ENCODE measurements at regions not wholly inside any gene's neighbourhood (a gene's known extent, or its start where the extent isn't known, plus 50 kb on each side); places are given as distances from the start of the nearest gene placed in this dataset.

DNA sequence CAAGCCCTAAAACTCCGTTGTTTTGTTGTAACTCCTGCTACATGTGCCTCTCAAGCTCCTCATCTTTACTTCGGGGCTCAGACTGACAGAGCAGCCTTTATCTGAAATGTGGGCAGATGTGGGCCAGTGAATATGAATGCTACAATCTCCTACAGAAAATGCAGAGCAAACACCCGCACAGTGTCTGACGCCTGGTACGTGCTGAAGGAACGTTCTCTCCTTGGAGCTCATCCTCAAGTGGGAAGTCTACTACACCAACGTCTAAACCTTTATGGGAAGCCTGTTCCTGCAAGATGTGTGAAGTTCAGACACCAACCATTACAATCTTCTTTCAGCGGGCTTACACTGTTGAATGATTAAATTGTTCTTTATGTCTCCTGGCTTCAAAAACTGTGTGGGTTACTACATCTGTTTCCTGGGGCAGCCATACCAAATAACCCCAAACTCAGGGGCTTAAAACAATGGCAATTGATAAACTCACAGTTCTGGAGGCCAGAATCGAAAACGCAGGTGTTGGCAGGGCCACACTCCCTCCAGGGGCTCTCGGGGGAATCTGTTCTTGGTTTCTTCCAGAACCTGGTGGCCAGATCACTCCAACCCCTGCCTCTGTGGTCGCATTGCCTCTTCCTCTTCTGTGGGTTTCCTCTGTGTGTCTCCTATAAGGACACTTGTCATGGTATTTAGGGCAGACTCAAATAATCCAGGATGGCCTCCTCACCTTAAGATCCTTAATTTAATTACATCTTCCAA lies 179.7 kb upstream of the PLXNC1 start:
- CTCF ChIA-PET: interaction anchor here (0.6 to 1.5 kb wide), 2 partner anchors 9 to 134 kb away, joined by 4 to 5 read pairs; no protein-coding TSS in a partner anchor
- no peak for DNase-seq
- Mint-ChIP-seq H3K4me1 (peaks cover 26% of the 10 kb centered on the region), H3K9me3 (peaks cover 5% of the 10 kb centered on the region), H3K4me3 (no peak overlapping the region), H3K27ac (peak overlapping the region; percentile 29), H3K27me3 (peaks cover 15% of the 10 kb centered on the region), H3K36me3 (no peaks in the 10 kb centered on the region)

GRCh38 chr12:93970900-93971688 lies 177.3 kb upstream of the PLXNC1 start:
- Mint-ChIP-seq H3K4me3 (no peak overlapping the region), H3K27me3 (peaks cover 24% of the 10 kb centered on the region), H3K36me3 (no peaks in the 10 kb centered on the region), H3K9me3 (peaks cover 5% of the 10 kb centered on the region), H3K27ac (no peak overlapping the region), H3K4me1 (peaks cover 26% of the 10 kb centered on the region)
- DNase-seq: no peak
- CTCF ChIA-PET: interaction anchor here (0.6 to 1.5 kb wide), 3 partner anchors 204 to 983 kb away, joined by 3 to 4 read pairs (median 3); no protein-coding TSS in a partner anchor

GRCh38 chr12:93972411-93973208 lies 175.8 kb upstream of the PLXNC1 start:
- Mint-ChIP-seq H3K36me3 (peaks cover 1% of the 10 kb centered on the region), H3K27ac (no peak overlapping the region), H3K4me3 (no peak overlapping the region), H3K4me1 (peaks cover 23% of the 10 kb centered on the region), H3K9me3 (peaks cover 6% of the 10 kb centered on the region), H3K27me3 (peaks cover 21% of the 10 kb centered on the region)
- DNase-seq: no peak
- CTCF ChIA-PET: interaction anchor here (1.1 to 1.6 kb wide), 3 partner anchors 10 to 205 kb away, joined by 4 read pairs; no protein-coding TSS in a partner anchor

DNA sequence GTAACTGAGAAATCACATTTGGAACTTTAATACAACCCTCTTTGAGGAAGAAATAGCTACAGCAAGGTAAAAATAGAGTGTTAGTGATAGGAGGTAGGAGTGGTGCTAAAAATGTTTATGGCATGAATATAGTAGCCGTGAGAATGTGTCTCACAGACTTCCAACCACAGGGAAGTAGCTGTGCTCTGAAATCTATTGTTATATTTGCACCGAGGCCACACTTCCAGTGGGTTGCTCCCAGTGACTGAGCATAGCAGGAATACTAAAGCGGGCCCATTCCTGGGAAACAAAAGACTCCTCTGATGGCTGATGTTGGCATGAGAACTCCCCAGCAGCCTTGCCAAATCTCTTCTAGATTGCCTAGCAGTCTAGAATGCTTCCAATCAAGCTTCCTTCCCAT lies 174.1 kb upstream of the PLXNC1 start:
- H3K27me3 Mint-ChIP-seq: peaks cover 17% of the 10 kb centered on the region
- CTCF ChIA-PET: interaction anchor here (0.6 to 1.6 kb wide), 4 partner anchors 9 to 462 kb away, joined by 3 to 7 read pairs (median 5); no protein-coding TSS in a partner anchor
- no peak for DNase-seq
- H3K4me3 Mint-ChIP-seq: no peak overlapping the region
- H3K4me1 Mint-ChIP-seq: peaks cover 21% of the 10 kb centered on the region
- no peak overlapping the region for H3K27ac Mint-ChIP-seq
- H3K9me3 Mint-ChIP-seq: peaks cover 6% of the 10 kb centered on the region
- peaks cover 4% of the 10 kb centered on the region for H3K36me3 Mint-ChIP-seq

DNA sequence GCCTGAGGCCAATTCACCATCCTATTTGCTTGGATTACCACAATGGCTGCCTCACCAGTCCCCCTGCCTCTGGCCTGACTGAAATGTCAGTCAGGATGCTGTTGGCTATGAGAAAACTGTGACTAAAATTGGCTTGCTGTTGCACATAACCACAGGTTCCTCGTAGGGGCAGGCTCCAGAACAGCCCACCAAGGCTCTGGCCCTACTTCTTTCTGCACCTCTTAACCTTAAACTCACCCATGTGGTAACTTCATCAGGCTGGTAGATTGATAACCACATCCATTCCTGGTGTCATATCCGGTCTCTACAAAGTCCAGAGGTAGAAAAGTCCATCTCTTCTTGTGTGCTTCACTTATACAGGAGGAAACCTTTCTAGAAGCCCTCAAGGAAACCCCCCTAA lies 172.4 kb upstream of the PLXNC1 start:
- Mint-ChIP-seq H3K27me3 (peaks cover 14% of the 10 kb centered on the region), H3K9me3 (peaks cover 4% of the 10 kb centered on the region), H3K27ac (no peak overlapping the region), H3K4me1 (peaks cover 19% of the 10 kb centered on the region), H3K4me3 (no peak overlapping the region), H3K36me3 (peaks cover 4% of the 10 kb centered on the region)
- CTCF ChIA-PET: interaction anchor here (9.7 kb wide), 1 partner anchor 209 kb away, joined by 74 read pairs; no protein-coding TSS in a partner anchor
- no peak for DNase-seq

GRCh38 chr12:93977081-93977480 lies 171.3 kb upstream of the PLXNC1 start:
- peaks cover 26% of the 10 kb centered on the region for H3K4me1 Mint-ChIP-seq
- no peak overlapping the region for H3K27ac Mint-ChIP-seq
- peaks cover 17% of the 10 kb centered on the region for H3K27me3 Mint-ChIP-seq
- peaks cover 4% of the 10 kb centered on the region for H3K36me3 Mint-ChIP-seq
- CTCF ChIA-PET: interaction anchor here (1.1 to 10.4 kb wide), 3 partner anchors 125 to 408 kb away, joined by 4 to 135 read pairs (median 74); no protein-coding TSS in a partner anchor
- DNase-seq: no peak
- no peak overlapping the region for H3K4me3 Mint-ChIP-seq
- H3K9me3 Mint-ChIP-seq: peaks cover 1% of the 10 kb centered on the region

DNA sequence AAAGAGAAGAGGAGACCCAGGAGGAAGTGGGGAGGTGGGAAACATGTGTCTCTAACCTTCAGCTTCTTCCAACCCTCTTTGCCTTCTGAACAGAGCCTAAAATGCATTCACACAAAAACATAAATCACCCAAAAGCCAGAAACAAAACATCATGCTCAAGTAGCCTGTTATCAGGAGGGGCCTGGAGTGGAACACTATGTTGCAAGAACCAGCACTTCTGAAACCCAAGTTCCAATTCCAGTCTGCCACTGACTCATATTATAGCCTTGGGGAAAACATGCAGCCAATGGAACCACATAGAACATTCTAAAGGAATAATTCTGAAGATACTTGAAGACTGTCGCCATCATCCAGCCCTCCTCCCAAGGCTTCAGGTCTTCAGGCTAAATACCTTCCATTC lies 169.8 kb upstream of the PLXNC1 start:
- Mint-ChIP-seq H3K4me1 (peaks cover 41% of the 10 kb centered on the region), H3K27me3 (peaks cover 19% of the 10 kb centered on the region), H3K4me3 (no peak overlapping the region), H3K36me3 (peaks cover 4% of the 10 kb centered on the region), H3K27ac (no peak overlapping the region), H3K9me3 (peaks cover 1% of the 10 kb centered on the region)
- CTCF ChIA-PET: interaction anchor here (1.0 to 10.4 kb wide), 6 partner anchors 123 to 476 kb away, joined by 3 to 135 read pairs (median 8); no protein-coding TSS in a partner anchor
- DNase-seq: no peak

- Mint-ChIP-seq H3K27ac (no peak overlapping the region), H3K36me3 (peaks cover 7% of the 10 kb centered on the region), H3K9me3 (peaks cover 1% of the 10 kb centered on the region), H3K27me3 (peaks cover 19% of the 10 kb centered on the region), H3K4me1 (peaks cover 47% of the 10 kb centered on the region), H3K4me3 (no peak overlapping the region)
- DNase-seq: peak; percentile 62
- CTCF ChIA-PET: interaction anchor here (0.6 to 10.4 kb wide), 7 partner anchors 116 to 1194 kb away, joined by 3 to 135 read pairs (median 7); no protein-coding TSS in a partner anchor
Observed at GRCh38 chr12:93979189-93979588, 169.2 kb upstream of the PLXNC1 start.

GRCh38 chr12:93980711-93981110 lies 167.7 kb upstream of the PLXNC1 start:
- peaks cover 5% of the 10 kb centered on the region for H3K9me3 Mint-ChIP-seq

GRCh38 chr12:93981411-93981810 lies 167.0 kb upstream of the PLXNC1 start:
- CTCF ChIA-PET: interaction anchor here (0.6 to 10.4 kb wide), 5 partner anchors 120 to 479 kb away, joined by 3 to 135 read pairs (median 12); no protein-coding TSS in a partner anchor
- peaks cover 6% of the 10 kb centered on the region for H3K27me3 Mint-ChIP-seq
- no peak overlapping the region for H3K4me3 Mint-ChIP-seq
- DNase-seq: no peak
- peaks cover 5% of the 10 kb centered on the region for H3K9me3 Mint-ChIP-seq
- no peak overlapping the region for H3K27ac Mint-ChIP-seq
- H3K36me3 Mint-ChIP-seq: peaks cover 11% of the 10 kb centered on the region
- H3K4me1 Mint-ChIP-seq: peaks cover 49% of the 10 kb centered on the region

More at GRCh38 chr12:93980711-93981110, 167.7 kb upstream of the PLXNC1 start:
- Mint-ChIP-seq H3K4me3 (no peak overlapping the region), H3K4me1 (peaks cover 49% of the 10 kb centered on the region), H3K27me3 (peaks cover 6% of the 10 kb centered on the region), H3K36me3 (peaks cover 11% of the 10 kb centered on the region), H3K27ac (no peak overlapping the region)
- CTCF ChIA-PET: interaction anchor here (2.0 to 10.4 kb wide), 3 partner anchors 121 to 412 kb away, joined by 5 to 135 read pairs (median 74); no protein-coding TSS in a partner anchor
- no peak for DNase-seq

DNA sequence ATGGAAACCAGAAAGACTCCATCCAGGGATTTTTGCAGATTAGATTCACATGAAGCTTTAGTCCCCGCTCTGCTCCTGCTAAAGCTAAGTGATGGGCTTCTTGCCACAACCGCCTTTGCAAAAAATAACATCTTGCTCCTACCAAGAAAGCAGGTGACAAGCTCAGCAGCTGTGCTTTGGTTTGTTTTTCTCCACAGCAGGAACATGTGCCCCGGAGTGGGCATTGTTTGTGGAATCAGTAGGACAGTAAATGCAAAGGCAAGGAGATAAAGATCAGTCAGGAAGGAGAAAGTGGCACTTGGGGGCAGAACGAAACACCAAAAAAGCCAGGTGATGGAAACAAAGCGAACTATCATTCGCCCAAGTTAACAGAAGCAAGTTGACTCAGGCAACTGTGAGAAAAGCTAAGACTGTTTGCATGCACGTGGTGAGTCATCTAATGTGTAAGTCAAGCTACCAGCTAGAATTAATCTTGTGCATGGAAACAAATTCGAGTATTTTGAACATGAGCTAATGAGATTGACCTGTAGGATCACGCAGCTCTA lies 165.5 kb upstream of the PLXNC1 start:
- H3K4me3 Mint-ChIP-seq: no peak overlapping the region
- peak overlapping the region; percentile 19 for H3K27ac Mint-ChIP-seq
- DNase-seq: peak; percentile 35
- peaks cover 6% of the 10 kb centered on the region for H3K27me3 Mint-ChIP-seq
- peaks cover 4% of the 10 kb centered on the region for H3K9me3 Mint-ChIP-seq
- peaks cover 43% of the 10 kb centered on the region for H3K4me1 Mint-ChIP-seq
- peaks cover 9% of the 10 kb centered on the region for H3K36me3 Mint-ChIP-seq
- CTCF ChIA-PET: interaction anchor here (0.7 to 10.4 kb wide), 12 partner anchors 10 to 515 kb away, joined by 3 to 135 read pairs (median 4); no protein-coding TSS in a partner anchor

DNA sequence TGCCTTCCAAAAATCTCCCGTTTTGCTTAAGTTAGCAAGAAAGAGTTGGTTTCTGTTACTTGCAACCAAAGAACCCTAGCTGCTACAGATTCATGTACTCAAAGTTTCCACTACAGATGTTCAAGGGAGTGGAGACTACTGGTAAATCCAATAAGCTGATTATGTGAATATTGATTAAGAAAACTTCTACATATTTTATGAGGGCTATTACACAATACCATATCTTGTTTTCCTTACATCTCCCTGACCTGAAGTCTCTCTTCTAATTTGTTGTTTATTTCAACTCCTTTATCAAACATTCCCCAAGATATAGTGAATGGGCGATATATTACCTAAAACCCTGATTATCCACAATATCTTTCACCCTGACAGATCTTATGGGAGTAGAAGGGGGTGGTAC lies 164.4 kb upstream of the PLXNC1 start:
- CTCF ChIA-PET: interaction anchor here (0.6 to 10.4 kb wide), 5 partner anchors 92 to 998 kb away, joined by 3 to 135 read pairs (median 12); no protein-coding TSS in a partner anchor
- Mint-ChIP-seq H3K36me3 (peaks cover 9% of the 10 kb centered on the region), H3K27ac (no peak overlapping the region), H3K4me3 (no peak overlapping the region), H3K27me3 (peaks cover 6% of the 10 kb centered on the region), H3K9me3 (peaks cover 4% of the 10 kb centered on the region), H3K4me1 (peaks cover 36% of the 10 kb centered on the region)
- DNase-seq: no peak

GRCh38 chr12:93989949-93990348 lies 158.4 kb upstream of the PLXNC1 start:
- Mint-ChIP-seq H3K27me3 (no peaks in the 10 kb centered on the region), H3K4me3 (no peak overlapping the region), H3K27ac (no peak overlapping the region), H3K36me3 (no peaks in the 10 kb centered on the region), H3K4me1 (no peaks in the 10 kb centered on the region), H3K9me3 (no peaks in the 10 kb centered on the region)
- CTCF ChIA-PET: no interaction called here
- DNase-seq: no peak
